Parathyroid adenoma (tissue), 2 donors: ENCODE measurements at regions not wholly inside any gene's neighbourhood (a gene's known extent, or its start where the extent isn't known, plus 50 kb on each side); places are given as distances from the start of the nearest gene placed in this dataset.

ENCODE experiments used
- H2AFZ ChIP-seq: fragments of 300-600 bp; sonication (generic); one replicate; pipeline ENCODE4 v1.7.0; 2017; ENCODE audit warnings: antibody characterized with exemption, mild to moderate bottlenecking
- H3K27ac ChIP-seq: fragments of 300-600 bp; sonication (generic); one replicate; pipeline ENCODE4 v1.7.0; 2017
- H3K27me3 ChIP-seq: fragments of 300-600 bp; sonication (generic); one replicate; pipeline ENCODE4 v1.7.0; 2017; ENCODE audit warnings: low read length; ENCODE audit not compliant: control insufficient read depth, insufficient read depth
- H3K36me3 ChIP-seq: fragments of 300-600 bp; sonication (generic); one replicate; pipeline ENCODE4 v1.7.0; 2017; ENCODE audit warnings: low read length; ENCODE audit not compliant: control insufficient read depth, insufficient read depth
- H3K4me1 ChIP-seq: fragments of 300-600 bp; sonication (generic); one replicate; pipeline ENCODE4 v1.7.0; 2017; ENCODE audit warnings: control low read depth
- H3K4me2 ChIP-seq: fragments of 300-600 bp; sonication (generic); one replicate; pipeline ENCODE4 v1.7.0; 2017; ENCODE audit warnings: low read length
- H3K4me3 ChIP-seq: fragments of 300-600 bp; sonication (generic); one replicate; pipeline ENCODE4 v1.7.0; 2017; ENCODE audit warnings: low read depth, low read length
- H3K79me2 ChIP-seq: fragments of 300-600 bp; sonication (generic); one replicate; pipeline ENCODE4 v1.7.0; 2017; ENCODE audit warnings: control low read depth
- H3K9ac ChIP-seq: fragments of 300-600 bp; sonication (generic); one replicate; pipeline ENCODE4 v1.7.0; 2017; ENCODE audit warnings: mild to moderate bottlenecking
- H3K9me3 ChIP-seq: fragments of 300-600 bp; sonication (generic); one replicate; pipeline ENCODE4 v1.7.0; 2017; ENCODE audit warnings: low read length; ENCODE audit not compliant: control insufficient read depth
- TF ChIP-seq, protein P1 (sequence below): fragments of 300-600 bp; sonication (generic); IDR thresholded peaks from one replicate; pipeline ENCODE4 v1.7.0; 2017; ENCODE audit warnings: antibody characterized with exemption, mild to moderate bottlenecking
- donor health status: primary hyperparathyroidism.

DNA sequence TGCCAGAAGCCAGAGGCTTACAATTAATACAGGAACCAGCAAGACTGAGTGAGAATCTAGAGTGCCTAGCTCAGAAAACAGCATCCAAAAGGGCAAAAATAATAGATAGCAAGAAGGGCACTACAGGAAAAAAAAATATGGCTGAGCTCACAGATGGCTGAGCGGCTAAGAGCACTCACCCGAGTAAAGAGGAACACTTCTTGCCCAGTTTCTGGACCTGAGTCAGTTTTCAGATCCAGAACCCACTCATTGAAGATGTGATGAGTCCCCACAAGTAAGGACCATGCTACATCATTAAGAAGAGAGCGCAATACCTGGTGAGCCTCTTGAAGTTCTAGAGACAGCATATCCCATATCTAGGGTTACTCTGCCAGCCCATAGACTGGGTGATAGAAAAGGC, 65.5 kb upstream of the MAP3K1 start:
- Histone ChIP-seq H3K9me3 (no peaks in the 10 kb centered on the region), H3K27ac (no peak overlapping the region), H3K79me2 (no peaks in the 10 kb centered on the region), H3K36me3 (no peaks in the 10 kb centered on the region), H3K27me3 (no peaks in the 10 kb centered on the region), H3K9ac (no peak overlapping the region), H3K4me2 (no peak overlapping the region), H2AFZ (no peak overlapping the region), H3K4me3 (no peak overlapping the region), H3K4me1 (no peaks in the 10 kb centered on the region)
- TF ChIP-seq, protein P1, sequence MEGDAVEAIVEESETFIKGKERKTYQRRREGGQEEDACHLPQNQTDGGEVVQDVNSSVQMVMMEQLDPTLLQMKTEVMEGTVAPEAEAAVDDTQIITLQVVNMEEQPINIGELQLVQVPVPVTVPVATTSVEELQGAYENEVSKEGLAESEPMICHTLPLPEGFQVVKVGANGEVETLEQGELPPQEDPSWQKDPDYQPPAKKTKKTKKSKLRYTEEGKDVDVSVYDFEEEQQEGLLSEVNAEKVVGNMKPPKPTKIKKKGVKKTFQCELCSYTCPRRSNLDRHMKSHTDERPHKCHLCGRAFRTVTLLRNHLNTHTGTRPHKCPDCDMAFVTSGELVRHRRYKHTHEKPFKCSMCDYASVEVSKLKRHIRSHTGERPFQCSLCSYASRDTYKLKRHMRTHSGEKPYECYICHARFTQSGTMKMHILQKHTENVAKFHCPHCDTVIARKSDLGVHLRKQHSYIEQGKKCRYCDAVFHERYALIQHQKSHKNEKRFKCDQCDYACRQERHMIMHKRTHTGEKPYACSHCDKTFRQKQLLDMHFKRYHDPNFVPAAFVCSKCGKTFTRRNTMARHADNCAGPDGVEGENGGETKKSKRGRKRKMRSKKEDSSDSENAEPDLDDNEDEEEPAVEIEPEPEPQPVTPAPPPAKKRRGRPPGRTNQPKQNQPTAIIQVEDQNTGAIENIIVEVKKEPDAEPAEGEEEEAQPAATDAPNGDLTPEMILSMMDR = no peak

DNA sequence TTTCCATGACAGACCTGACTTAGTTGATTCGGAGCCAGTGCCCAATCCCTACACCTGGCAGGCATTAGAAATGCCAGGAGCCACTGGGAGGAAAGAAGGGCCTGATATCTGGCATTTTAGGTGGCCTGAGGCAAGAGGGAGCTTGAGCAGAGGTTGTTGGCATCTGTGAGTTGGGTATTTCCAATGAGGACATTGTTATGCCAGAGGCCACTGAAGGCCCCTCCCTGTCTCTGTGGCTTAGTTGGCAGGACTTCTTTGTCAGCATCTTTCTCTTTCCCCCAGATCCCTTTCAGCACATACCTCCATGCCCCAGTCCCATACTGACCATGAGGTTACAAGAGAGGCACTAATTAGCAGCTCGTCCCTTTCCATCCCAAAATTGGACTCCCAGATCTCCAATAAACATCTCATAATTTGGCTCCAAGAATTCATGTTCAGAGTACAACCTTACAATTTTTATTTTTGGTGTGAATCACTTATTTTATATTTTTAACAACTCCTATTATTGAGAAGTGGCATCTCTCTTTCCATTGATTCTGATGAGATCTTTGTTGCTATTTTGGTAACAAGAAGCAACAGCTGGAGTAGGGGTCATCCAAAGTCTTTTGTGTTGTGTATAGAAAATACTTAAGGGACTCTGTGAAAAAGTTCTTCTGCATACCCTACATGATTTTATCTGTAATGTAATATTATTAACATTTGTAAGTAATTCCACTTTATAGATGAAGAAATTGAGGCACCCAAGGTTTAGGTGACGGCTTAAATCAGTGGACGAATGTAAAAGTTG, 68.6 kb upstream of the MAP3K1 start:
- Histone ChIP-seq H3K79me2 (no peaks in the 10 kb centered on the region), H3K27ac (no peak overlapping the region), H3K4me2 (no peak overlapping the region), H3K4me3 (no peak overlapping the region), H2AFZ (no peak overlapping the region), H3K4me1 (no peaks in the 10 kb centered on the region), H3K36me3 (no peaks in the 10 kb centered on the region), H3K27me3 (no peaks in the 10 kb centered on the region), H3K9ac (no peak overlapping the region), H3K9me3 (no peaks in the 10 kb centered on the region)
- TF ChIP-seq, protein P1 = no peak

DNA sequence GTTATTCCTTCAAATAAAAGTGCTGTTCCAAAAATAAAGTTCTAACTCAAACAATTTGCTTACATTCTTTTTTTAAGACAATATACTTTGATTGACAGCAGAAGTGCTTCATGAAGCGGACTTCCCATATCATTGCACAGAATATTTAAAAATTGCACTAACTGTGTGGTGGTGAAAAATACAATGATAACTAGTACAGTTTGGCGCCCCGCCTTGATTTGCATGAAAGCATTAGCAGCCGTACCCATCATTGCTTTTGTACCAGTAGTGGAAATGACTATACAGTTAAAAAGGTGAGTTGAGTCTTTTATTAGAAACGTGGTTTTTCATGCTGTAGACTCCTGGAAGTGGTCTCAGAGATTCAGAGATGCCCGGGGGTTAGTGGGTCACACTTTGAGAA, 69.5 kb upstream of the MAP3K1 start:
- no peaks in the 10 kb centered on the region for H3K36me3 ChIP-seq
- no peak overlapping the region for H2AFZ ChIP-seq
- H3K9ac ChIP-seq = no peak overlapping the region
- TF ChIP-seq, protein P1 = no peak
- no peaks in the 10 kb centered on the region for H3K27me3 ChIP-seq
- H3K79me2 ChIP-seq = no peaks in the 10 kb centered on the region
- no peak overlapping the region for H3K4me3 ChIP-seq
- H3K27ac ChIP-seq = no peak overlapping the region
- no peaks in the 10 kb centered on the region for H3K4me1 ChIP-seq
- no peaks in the 10 kb centered on the region for H3K9me3 ChIP-seq
- no peak overlapping the region for H3K4me2 ChIP-seq

DNA sequence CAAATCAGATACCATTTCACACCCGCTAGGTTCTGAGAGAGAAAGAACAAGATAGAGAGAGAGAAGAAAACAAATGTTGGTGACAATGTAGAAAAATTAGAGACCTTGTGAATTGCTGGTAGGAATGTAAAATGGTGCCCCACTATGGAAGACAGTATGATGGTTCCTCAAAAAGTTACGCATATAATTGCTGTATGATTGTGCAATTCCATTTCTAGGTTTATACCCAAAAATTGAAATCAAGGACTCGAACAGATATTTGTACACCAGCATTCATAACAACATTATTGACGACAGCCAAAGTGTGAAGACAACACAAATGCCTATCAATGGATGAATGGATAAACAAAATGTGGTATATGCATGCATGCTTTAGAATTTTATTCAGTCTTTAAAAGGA, 74.5 kb upstream of the MAP3K1 start:
- Histone ChIP-seq H3K4me3 (no peak overlapping the region), H3K27me3 (no peaks in the 10 kb centered on the region), H3K27ac (no peak overlapping the region), H3K9me3 (no peaks in the 10 kb centered on the region), H3K9ac (no peak overlapping the region), H3K36me3 (no peaks in the 10 kb centered on the region), H3K79me2 (no peaks in the 10 kb centered on the region), H2AFZ (no peak overlapping the region), H3K4me1 (no peaks in the 10 kb centered on the region), H3K4me2 (no peak overlapping the region)
- TF ChIP-seq, protein P1 = no peak

DNA sequence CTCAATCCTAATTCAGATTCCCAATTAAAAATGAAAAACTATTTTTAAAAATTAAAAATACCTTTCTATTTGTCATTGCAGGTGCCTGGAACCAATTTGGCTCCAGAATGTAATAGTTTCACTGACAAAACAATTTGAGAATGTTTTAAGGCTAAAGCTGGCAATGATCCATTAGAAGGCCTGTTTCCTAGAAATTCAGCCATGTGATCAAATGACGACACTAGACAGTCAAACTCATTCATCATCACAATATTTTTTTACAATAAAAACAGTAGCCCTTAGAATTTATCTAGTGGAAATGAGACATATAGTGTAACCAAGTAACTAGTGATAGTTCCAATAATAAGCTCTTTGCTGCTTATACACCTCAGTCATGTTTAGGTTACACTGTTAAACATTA, 75.4 kb upstream of the MAP3K1 start:
- H3K9ac ChIP-seq = no peak overlapping the region
- H3K27me3 ChIP-seq = no peaks in the 10 kb centered on the region
- H3K36me3 ChIP-seq = no peaks in the 10 kb centered on the region
- H3K4me1 ChIP-seq = no peaks in the 10 kb centered on the region
- H3K4me2 ChIP-seq = no peak overlapping the region
- H3K79me2 ChIP-seq = no peaks in the 10 kb centered on the region
- TF ChIP-seq, protein P1 = no peak
- no peaks in the 10 kb centered on the region for H3K9me3 ChIP-seq
- no peak overlapping the region for H3K27ac ChIP-seq
- H2AFZ ChIP-seq = no peak overlapping the region
- no peak overlapping the region for H3K4me3 ChIP-seq
